MM.1S (cell line): ENCODE measurements at regions not wholly inside any gene's neighbourhood (a gene's known extent, or its start where the extent isn't known, plus 50 kb on each side); places are given as distances from the start of the nearest gene placed in this dataset.

Experiments used
- CTCF ChIP-seq: fragments of 300-600 bp; sonication (generic); IDR thresholded peaks from 2 replicates; pipeline ENCODE4 v1.5.1; 2016; ENCODE audit warnings: antibody characterized with exemption, low read length, mixed read lengths
- EZH2 ChIP-seq: fragments of 300-600 bp; sonication (generic); optimal IDR thresholded peaks from 2 replicates; pipeline ENCODE3; 2017; ENCODE audit warnings: low read depth, mild to moderate bottlenecking, antibody characterized with exemption, low read length, mixed read lengths

- no peak for TF ChIP-seq CTCF
- no peak for TF ChIP-seq EZH2
These were observed 302.0 kb upstream of the PDE4D start for GRCh38 chr5:60195551-60195950.
